ENCODE measurements at regions not wholly inside any gene's neighbourhood (a gene's known extent, or its start where the extent isn't known, plus 50 kb on each side); places are given as distances from the start of the nearest gene placed in this dataset.

DNA sequence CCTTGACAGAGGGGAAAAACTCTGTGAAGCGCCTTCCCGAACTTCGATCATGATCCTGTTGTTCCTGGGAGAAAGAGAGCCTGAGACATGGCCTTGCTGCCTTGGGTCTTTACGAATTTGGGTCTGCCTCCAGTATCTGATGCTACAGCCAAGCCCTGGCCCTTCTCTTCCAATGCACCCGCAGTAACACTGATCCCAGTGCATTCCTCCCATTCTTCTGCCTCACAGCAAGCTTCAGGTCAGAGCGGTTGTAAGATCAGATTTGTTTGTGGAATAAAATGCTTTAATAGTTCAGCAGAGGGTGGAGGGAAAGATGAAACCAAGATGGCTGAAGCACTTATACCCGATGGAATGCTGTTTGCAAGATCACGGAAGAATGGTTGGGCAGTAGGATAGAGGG lies 196.7 kb upstream of the SIX2 start:
- TF ChIP-seq, protein P1, sequence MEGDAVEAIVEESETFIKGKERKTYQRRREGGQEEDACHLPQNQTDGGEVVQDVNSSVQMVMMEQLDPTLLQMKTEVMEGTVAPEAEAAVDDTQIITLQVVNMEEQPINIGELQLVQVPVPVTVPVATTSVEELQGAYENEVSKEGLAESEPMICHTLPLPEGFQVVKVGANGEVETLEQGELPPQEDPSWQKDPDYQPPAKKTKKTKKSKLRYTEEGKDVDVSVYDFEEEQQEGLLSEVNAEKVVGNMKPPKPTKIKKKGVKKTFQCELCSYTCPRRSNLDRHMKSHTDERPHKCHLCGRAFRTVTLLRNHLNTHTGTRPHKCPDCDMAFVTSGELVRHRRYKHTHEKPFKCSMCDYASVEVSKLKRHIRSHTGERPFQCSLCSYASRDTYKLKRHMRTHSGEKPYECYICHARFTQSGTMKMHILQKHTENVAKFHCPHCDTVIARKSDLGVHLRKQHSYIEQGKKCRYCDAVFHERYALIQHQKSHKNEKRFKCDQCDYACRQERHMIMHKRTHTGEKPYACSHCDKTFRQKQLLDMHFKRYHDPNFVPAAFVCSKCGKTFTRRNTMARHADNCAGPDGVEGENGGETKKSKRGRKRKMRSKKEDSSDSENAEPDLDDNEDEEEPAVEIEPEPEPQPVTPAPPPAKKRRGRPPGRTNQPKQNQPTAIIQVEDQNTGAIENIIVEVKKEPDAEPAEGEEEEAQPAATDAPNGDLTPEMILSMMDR (IDR thresholded peaks at IDR 0.05; ENCODE audit: low read depth, low read length), result no peak
- no peak overlapping the region for H3K4me3 ChIP-seq (ENCODE audit: low read depth, low read length)

- no peak overlapping the region for H3K4me3 ChIP-seq (ENCODE audit: low read depth, low read length)
- TF ChIP-seq, protein P1 (IDR thresholded peaks at IDR 0.05; ENCODE audit: low read depth, low read length), result no peak
Measured at GRCh38 chr2:45205480-45205879, 196.2 kb upstream of the SIX2 start.

DNA sequence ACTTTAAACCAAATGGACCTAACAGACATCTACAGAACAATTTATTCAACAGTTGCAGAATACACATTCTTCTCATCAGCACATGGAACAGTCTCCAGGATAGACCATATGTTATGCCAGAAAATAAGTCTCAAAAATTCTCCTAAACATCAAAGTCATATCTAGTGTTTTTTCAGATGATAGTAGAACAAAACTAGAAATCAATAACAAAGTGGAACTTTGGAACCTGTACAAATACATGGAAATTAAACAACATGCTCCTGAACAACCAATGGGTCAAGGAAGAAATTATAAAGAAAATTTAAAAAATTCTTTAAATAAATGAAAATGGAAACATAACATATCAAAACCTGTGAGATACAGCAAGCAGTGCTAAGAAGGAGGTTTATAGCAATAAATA lies 194.1 kb upstream of the SIX2 start:
- H3K4me3 ChIP-seq (ENCODE audit: low read depth, low read length), result no peak overlapping the region
- TF ChIP-seq, protein P1 (IDR thresholded peaks at IDR 0.05; ENCODE audit: low read depth, low read length), result no peak

DNA sequence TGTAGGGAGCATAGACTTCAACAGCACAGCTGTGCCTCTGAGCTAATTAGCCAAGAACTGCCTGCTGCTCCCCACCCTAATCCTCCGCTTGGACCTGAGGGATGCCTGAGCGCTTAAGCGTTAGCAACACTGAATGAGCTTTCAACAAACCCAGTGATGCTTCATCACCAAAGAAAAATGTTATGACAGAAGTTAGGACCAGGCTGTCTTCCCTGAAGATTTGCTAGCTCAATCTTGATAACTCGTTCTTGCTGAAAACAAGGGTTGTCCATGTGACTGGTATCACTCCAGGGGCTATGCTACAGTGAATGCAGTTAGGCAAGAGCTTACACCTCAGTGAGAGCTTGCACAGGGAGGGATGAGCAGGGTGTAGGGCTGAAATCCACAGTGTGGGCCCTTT lies 190.7 kb upstream of the SIX2 start:
- TF ChIP-seq, protein P1 (IDR thresholded peaks at IDR 0.05; ENCODE audit: low read depth, low read length), result no peak
- H3K4me3 ChIP-seq (ENCODE audit: low read depth, low read length), result no peak overlapping the region

GRCh38 chr2:45195916-45196315 lies 186.7 kb upstream of the SIX2 start:
- TF ChIP-seq, protein P1 (IDR thresholded peaks at IDR 0.05; ENCODE audit: low read depth, low read length), result no peak

GRCh38 chr2:45194596-45194995 lies 185.3 kb upstream of the SIX2 start:
- H3K4me3 ChIP-seq (ENCODE audit: low read depth, low read length), result no peak overlapping the region
- TF ChIP-seq, protein P1 (IDR thresholded peaks at IDR 0.05; ENCODE audit: low read depth, low read length), result no peak

More at GRCh38 chr2:45195916-45196315, 186.7 kb upstream of the SIX2 start:
- H3K4me3 ChIP-seq (ENCODE audit: low read depth, low read length), result no peak overlapping the region

- TF ChIP-seq, protein P1 (IDR thresholded peaks at IDR 0.05; ENCODE audit: low read depth, low read length), result no peak
- H3K4me3 ChIP-seq (ENCODE audit: low read depth, low read length), result no peak overlapping the region
Measured at GRCh38 chr2:45193581-45193980, 184.3 kb upstream of the SIX2 start.
